HG03432 (cell line): ENCODE measurements at regions not wholly inside any gene's neighbourhood (a gene's known extent, or its start where the extent isn't known, plus 50 kb on each side); places are given as distances from the start of the nearest gene placed in this dataset.
"Not testable (repeated sequence)": the region's sequence is repeated elsewhere in the genome, so short reads cannot be mapped to it uniquely, and the experiment has no call there.

ENCODE experiments used
- ATAC-seq: cut with Tn5 transposase; IDR thresholded peaks from one replicate; pipeline ENCODE4 v1.9.1; 2021; ENCODE audit warnings: mild to moderate bottlenecking, moderate library complexity; ENCODE audit not compliant: unreplicated experiment

GRCh38 chr20:50354721-50355589 lies 155.2 kb upstream of the PTPN1 start:
- ATAC-seq, result no peak

- no peak for ATAC-seq
These were observed 154.3 kb upstream of the PTPN1 start for GRCh38 chr20:50355590-50356524.

GRCh38 chr20:50356525-50356885 lies 153.7 kb upstream of the PTPN1 start:
- no peak for ATAC-seq

- ATAC-seq, result no peak
These were observed 153.0 kb upstream of the PTPN1 start for GRCh38 chr20:50356962-50357782.

GRCh38 chr20:50357783-50358161 lies 152.4 kb upstream of the PTPN1 start:
- no peak for ATAC-seq

GRCh38 chr20:50358166-50358565 lies 152.0 kb upstream of the PTPN1 start:
- no peak for ATAC-seq

GRCh38 chr20:50358971-50359370 lies 151.2 kb upstream of the PTPN1 start:
- no peak for ATAC-seq

- ATAC-seq, result no peak
These were observed 150.5 kb upstream of the PTPN1 start for GRCh38 chr20:50359607-50360217.

GRCh38 chr20:50360218-50360672 lies 149.9 kb upstream of the PTPN1 start:
- ATAC-seq, result no peak

GRCh38 chr20:50360921-50361320 lies 149.3 kb upstream of the PTPN1 start:
- ATAC-seq, result no peak

GRCh38 chr20:50362177-50362576 lies 148.0 kb upstream of the PTPN1 start:
- ATAC-seq, result not testable (repeated sequence)

- no peak for ATAC-seq
These were observed 147.2 kb upstream of the PTPN1 start for GRCh38 chr20:50363027-50363426.

GRCh38 chr20:50363479-50363878 lies 146.7 kb upstream of the PTPN1 start:
- no peak for ATAC-seq

GRCh38 chr20:50364542-50364941 lies 145.6 kb upstream of the PTPN1 start:
- ATAC-seq, result no peak

GRCh38 chr20:50366270-50367103 lies 143.7 kb upstream of the PTPN1 start:
- ATAC-seq, result no peak

- ATAC-seq, result no peak
These were observed 143.0 kb upstream of the PTPN1 start for GRCh38 chr20:50367104-50367674.

- no peak for ATAC-seq
These were observed 142.3 kb upstream of the PTPN1 start for GRCh38 chr20:50367739-50368375.

GRCh38 chr20:50368386-50368785 lies 141.8 kb upstream of the PTPN1 start:
- no peak for ATAC-seq

- ATAC-seq, result no peak
These were observed 141.4 kb upstream of the PTPN1 start for GRCh38 chr20:50368813-50369224.
